ENCODE measurements at regions not wholly inside any gene's neighbourhood (a gene's known extent, or its start where the extent isn't known, plus 50 kb on each side); places are given as distances from the start of the nearest gene placed in this dataset.

- dilution Hi-C loops (cut with HindIII; ENCODE audit: low sequenced_read_pairs, unreplicated experiment) (no loop called here), in situ Hi-C loops (cut with MboI; ENCODE audit: low sequenced_read_pairs) (no loop called here), intact Hi-C loops (cut with micrococcal nuclease) (no loop called here)
- ChIA-PET CTCF (no interaction called here), POLR2A (ENCODE audit: unreplicated experiment) (no interaction called here)
- Histone ChIP-seq H3K36me3 (ENCODE audit: control insufficient read depth, insufficient read depth, low read length) (no peaks in the 10 kb centered on the region), H4K20me1 (ENCODE audit: insufficient read depth, low read length) (no peaks in the 10 kb centered on the region), H3K9me1 (ENCODE audit: insufficient read depth, low read length) (no peaks in the 10 kb centered on the region; the same call in 1 of the 2 replicates), H3K4ac (ENCODE audit: low read depth, low read length) (no peak overlapping the region), H2BK20ac (ENCODE audit: low read depth, low read length) (no peak overlapping the region), H3K79me1 (ENCODE audit: low read depth in 1 of 2, low read length in 2 of 2) (no peaks in the 10 kb centered on the region), H3K4me2 (ENCODE audit: low read depth, low read length) (no peak overlapping the region), H3K27me3 (ENCODE audit: control insufficient read depth, insufficient read depth, low read length) (no peaks in the 10 kb centered on the region; the same call in 1 of the 2 replicates), H4K5ac (ENCODE audit: low read depth, low read length) (no peak overlapping the region), H3K4me1 (ENCODE audit: control insufficient read depth, insufficient read depth, low read length) (peaks cover 2% of the 10 kb centered on the region; the same call in 1 of the 2 replicates), H3K4me3 (ENCODE audit: insufficient read depth, low read depth, low read length) (no peak overlapping the region), H3K18ac (ENCODE audit: low read depth, low read length) (no peak overlapping the region), H4K8ac (ENCODE audit: low read depth in 2 of 2, low read length in 2 of 2) (no peak overlapping the region), H2AFZ (replicated peaks; ENCODE audit: low read length, poor library complexity) (no peak overlapping the region), H3K9ac (ENCODE audit: low read depth, low read length) (no peak overlapping the region), H2AK9ac (replicated peaks; ENCODE audit: low read depth, low read length, poor library complexity) (no peak overlapping the region), H3K9me3 (ENCODE audit: control insufficient read depth, insufficient read depth, low read length) (no peaks in the 10 kb centered on the region), H4K91ac (ENCODE audit: insufficient read depth, low read depth, low read length) (no peak overlapping the region), H3K56ac (ENCODE audit: extremely low read depth, insufficient read depth, low read length) (no peak overlapping the region), H3K23ac (ENCODE audit: low read depth, low read length) (no peak overlapping the region), H3K27ac (ENCODE audit: insufficient read depth, low read length) (no peak overlapping the region), H2AK5ac (ENCODE audit: low read depth, low read length) (no peak overlapping the region), H2BK15ac (ENCODE audit: low read depth, low read length) (no peak overlapping the region), H2BK120ac (ENCODE audit: low read depth, low read length) (no peak overlapping the region), H2BK5ac (ENCODE audit: low read depth, low read length, poor library complexity, severe bottlenecking) (no peak overlapping the region), H3K14ac (replicated peaks; ENCODE audit: low read depth, low read length) (no peak overlapping the region)
- BruUV-seq (replicated peaks) = no TSS peak
- no CpG with 5 or more reads among the region's 3 CpGs for whole genome bisulfite sequencing, 2 experiments (ENCODE audit: extremely low coverage in 2 of 2, insufficient read length in 1 of 2)
- no peak for ATAC-seq (ENCODE audit: low read depth)
- no peak for DNase-seq
- TF ChIP-seq MXI1 (IDR thresholded peaks at IDR 0.05; ENCODE audit: borderline replicate concordance, low read depth, low read length) (no peak), MAFK (IDR thresholded peaks at IDR 0.05; ENCODE audit: low read depth, low read length) (no peak), RFX5 (IDR thresholded peaks at IDR 0.05; ENCODE audit: low read depth, low read length) (no peak), BHLHE40 (IDR thresholded peaks at IDR 0.05; ENCODE audit: low read depth, low read length) (no peak), CEBPB (IDR thresholded peaks at IDR 0.05; ENCODE audit: low read depth, low read length) (no peak), FOS (IDR thresholded peaks at IDR 0.05; ENCODE audit: low read depth, low read length) (no peak), RAD21 (IDR thresholded peaks at IDR 0.05; ENCODE audit: low read length) (no peak), USF2 (IDR thresholded peaks at IDR 0.05; ENCODE audit: low read depth, low read length) (no peak), CTCF (conservative IDR thresholded peaks at IDR 0.05; ENCODE audit: low read depth, low read length) (no peak), RCOR1 (IDR thresholded peaks at IDR 0.05; ENCODE audit: insufficient replicate concordance, low read length) (no peak)
Observed at GRCh38 chr1:64318428-64318827, 115.0 kb downstream of the UBE2U start.
